ENCODE measurements at regions not wholly inside any gene's neighbourhood (a gene's known extent, or its start where the extent isn't known, plus 50 kb on each side); places are given as distances from the start of the nearest gene placed in this dataset.

- TF ChIP-seq, protein P1, sequence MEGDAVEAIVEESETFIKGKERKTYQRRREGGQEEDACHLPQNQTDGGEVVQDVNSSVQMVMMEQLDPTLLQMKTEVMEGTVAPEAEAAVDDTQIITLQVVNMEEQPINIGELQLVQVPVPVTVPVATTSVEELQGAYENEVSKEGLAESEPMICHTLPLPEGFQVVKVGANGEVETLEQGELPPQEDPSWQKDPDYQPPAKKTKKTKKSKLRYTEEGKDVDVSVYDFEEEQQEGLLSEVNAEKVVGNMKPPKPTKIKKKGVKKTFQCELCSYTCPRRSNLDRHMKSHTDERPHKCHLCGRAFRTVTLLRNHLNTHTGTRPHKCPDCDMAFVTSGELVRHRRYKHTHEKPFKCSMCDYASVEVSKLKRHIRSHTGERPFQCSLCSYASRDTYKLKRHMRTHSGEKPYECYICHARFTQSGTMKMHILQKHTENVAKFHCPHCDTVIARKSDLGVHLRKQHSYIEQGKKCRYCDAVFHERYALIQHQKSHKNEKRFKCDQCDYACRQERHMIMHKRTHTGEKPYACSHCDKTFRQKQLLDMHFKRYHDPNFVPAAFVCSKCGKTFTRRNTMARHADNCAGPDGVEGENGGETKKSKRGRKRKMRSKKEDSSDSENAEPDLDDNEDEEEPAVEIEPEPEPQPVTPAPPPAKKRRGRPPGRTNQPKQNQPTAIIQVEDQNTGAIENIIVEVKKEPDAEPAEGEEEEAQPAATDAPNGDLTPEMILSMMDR (IDR thresholded peaks at IDR 0.05; ENCODE audit: partially characterized antibody, unreplicated experiment): no peak
- no peak for DNase-seq
- H3K9me3 Mint-ChIP-seq (ENCODE audit: unreplicated experiment): peaks cover 14% of the 10 kb centered on the region
- H3K36me3 Mint-ChIP-seq (ENCODE audit: unreplicated experiment): no peaks in the 10 kb centered on the region
- H3K4me1 Mint-ChIP-seq (ENCODE audit: low read depth, unreplicated experiment): peaks cover 31% of the 10 kb centered on the region
- H3K27me3 Mint-ChIP-seq (ENCODE audit: unreplicated experiment): no peaks in the 10 kb centered on the region
- no peak overlapping the region for H3K27ac Mint-ChIP-seq (ENCODE audit: unreplicated experiment)
- H3K4me3 Mint-ChIP-seq (ENCODE audit: unreplicated experiment): no peak overlapping the region
These were observed 63.0 kb upstream of the PFN2 start for GRCh38 chr3:150033721-150034120.

- DNase-seq: no peak
- TF ChIP-seq, protein P1 (IDR thresholded peaks at IDR 0.05; ENCODE audit: partially characterized antibody, unreplicated experiment): no peak
- Mint-ChIP-seq H3K36me3 (ENCODE audit: unreplicated experiment) (no peaks in the 10 kb centered on the region), H3K4me3 (ENCODE audit: unreplicated experiment) (no peak overlapping the region), H3K4me1 (ENCODE audit: low read depth, unreplicated experiment) (peaks cover 21% of the 10 kb centered on the region), H3K9me3 (ENCODE audit: unreplicated experiment) (peaks cover 8% of the 10 kb centered on the region), H3K27ac (ENCODE audit: unreplicated experiment) (no peak overlapping the region), H3K27me3 (ENCODE audit: unreplicated experiment) (no peaks in the 10 kb centered on the region)
These were observed 60.1 kb upstream of the PFN2 start for GRCh38 chr3:150030841-150031240.

DNA sequence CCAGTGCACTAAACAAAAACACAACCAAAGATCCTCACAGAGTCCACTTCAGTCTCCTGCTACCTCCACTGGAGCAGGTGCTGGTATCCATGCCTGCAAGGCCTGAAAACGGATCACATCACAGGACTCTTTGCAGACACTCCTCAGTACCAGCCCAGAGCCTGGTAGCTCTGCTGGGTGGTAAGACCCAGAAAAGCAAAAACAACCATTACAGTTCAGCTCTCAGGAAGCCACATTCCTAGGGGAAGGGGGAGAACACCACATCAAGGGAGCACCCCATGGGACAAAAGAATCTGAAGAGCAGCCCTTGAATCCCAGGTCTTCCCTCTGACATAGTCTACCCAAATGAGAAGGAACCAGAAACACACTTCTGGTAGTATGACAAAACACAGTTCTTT, 52.5 kb upstream of the PFN2 start:
- TF ChIP-seq, protein P1 (IDR thresholded peaks at IDR 0.05; ENCODE audit: partially characterized antibody, unreplicated experiment): no peak
- Mint-ChIP-seq H3K9me3 (ENCODE audit: unreplicated experiment) (peaks cover 2% of the 10 kb centered on the region), H3K27me3 (ENCODE audit: unreplicated experiment) (no peaks in the 10 kb centered on the region), H3K27ac (ENCODE audit: unreplicated experiment) (no peak overlapping the region), H3K4me1 (ENCODE audit: low read depth, unreplicated experiment) (no peaks in the 10 kb centered on the region), H3K4me3 (ENCODE audit: unreplicated experiment) (no peak overlapping the region), H3K36me3 (ENCODE audit: unreplicated experiment) (peaks cover 10% of the 10 kb centered on the region)
- no peak for DNase-seq

DNA sequence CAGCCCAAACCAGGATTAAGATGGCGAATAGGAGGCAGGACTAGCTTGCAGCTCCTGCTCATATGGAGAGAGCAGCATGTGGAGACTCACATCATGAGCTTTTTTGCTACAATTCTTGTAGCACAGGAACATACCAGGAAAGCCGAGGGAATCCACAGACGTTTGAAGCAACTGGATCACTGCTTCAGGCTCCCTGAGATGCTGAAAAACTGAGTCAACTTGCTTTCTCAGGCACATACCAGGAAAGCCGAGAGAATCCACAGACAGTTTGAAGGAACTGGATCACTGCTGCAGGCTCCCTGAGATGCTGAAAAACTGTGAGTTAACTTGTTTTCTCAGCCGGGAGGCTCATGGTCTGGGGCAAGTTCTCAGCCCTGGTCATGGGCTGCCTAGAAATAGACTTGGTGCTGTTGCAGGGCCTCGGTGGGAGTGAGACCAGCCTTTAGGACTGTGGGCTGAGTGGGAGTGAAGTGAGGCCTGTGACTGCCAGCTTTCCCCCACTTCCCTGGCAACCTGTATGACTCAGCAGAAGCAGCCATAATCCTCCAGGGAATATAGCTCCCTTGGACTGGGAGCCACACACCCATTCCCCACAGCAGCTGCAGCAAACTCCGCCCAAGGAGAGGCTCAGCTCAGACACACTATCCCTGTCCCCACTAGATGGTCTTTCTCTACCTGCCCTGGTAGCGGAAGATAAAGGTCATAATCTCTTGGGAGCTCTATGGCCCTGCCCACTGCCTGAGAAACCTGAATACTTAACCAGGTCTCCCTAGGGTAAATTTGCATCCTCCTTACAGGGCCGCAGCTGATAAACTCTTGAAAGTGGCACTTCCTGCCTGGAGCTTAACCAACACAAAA, 51.9 kb upstream of the PFN2 start:
- Mint-ChIP-seq H3K27ac (ENCODE audit: unreplicated experiment) (no peak overlapping the region), H3K4me1 (ENCODE audit: low read depth, unreplicated experiment) (no peaks in the 10 kb centered on the region)
- no peak for DNase-seq

GRCh38 chr3:150020527-150020926, 49.8 kb upstream of the PFN2 start:
- Mint-ChIP-seq H3K4me1 (ENCODE audit: low read depth, unreplicated experiment) (no peaks in the 10 kb centered on the region), H3K4me3 (ENCODE audit: unreplicated experiment) (no peak overlapping the region), H3K9me3 (ENCODE audit: unreplicated experiment) (peaks cover 2% of the 10 kb centered on the region), H3K27ac (ENCODE audit: unreplicated experiment) (no peak overlapping the region), H3K27me3 (ENCODE audit: unreplicated experiment) (peaks cover 3% of the 10 kb centered on the region), H3K36me3 (ENCODE audit: unreplicated experiment) (peaks cover 10% of the 10 kb centered on the region)
- TF ChIP-seq, protein P1 (IDR thresholded peaks at IDR 0.05; ENCODE audit: partially characterized antibody, unreplicated experiment): no peak
- DNase-seq: no peak

More for the DNA sequence above, 51.9 kb upstream of the PFN2 start:
- H3K4me3 Mint-ChIP-seq (ENCODE audit: unreplicated experiment): no peak overlapping the region
- H3K36me3 Mint-ChIP-seq (ENCODE audit: unreplicated experiment): peaks cover 10% of the 10 kb centered on the region
- peaks cover 2% of the 10 kb centered on the region for H3K9me3 Mint-ChIP-seq (ENCODE audit: unreplicated experiment)
- TF ChIP-seq, protein P1 (IDR thresholded peaks at IDR 0.05; ENCODE audit: partially characterized antibody, unreplicated experiment): no peak
- H3K27me3 Mint-ChIP-seq (ENCODE audit: unreplicated experiment): no peaks in the 10 kb centered on the region
